ENCODE measurements at regions not wholly inside any gene's neighbourhood (a gene's known extent, or its start where the extent isn't known, plus 50 kb on each side); places are given as distances from the start of the nearest gene placed in this dataset.

DNA sequence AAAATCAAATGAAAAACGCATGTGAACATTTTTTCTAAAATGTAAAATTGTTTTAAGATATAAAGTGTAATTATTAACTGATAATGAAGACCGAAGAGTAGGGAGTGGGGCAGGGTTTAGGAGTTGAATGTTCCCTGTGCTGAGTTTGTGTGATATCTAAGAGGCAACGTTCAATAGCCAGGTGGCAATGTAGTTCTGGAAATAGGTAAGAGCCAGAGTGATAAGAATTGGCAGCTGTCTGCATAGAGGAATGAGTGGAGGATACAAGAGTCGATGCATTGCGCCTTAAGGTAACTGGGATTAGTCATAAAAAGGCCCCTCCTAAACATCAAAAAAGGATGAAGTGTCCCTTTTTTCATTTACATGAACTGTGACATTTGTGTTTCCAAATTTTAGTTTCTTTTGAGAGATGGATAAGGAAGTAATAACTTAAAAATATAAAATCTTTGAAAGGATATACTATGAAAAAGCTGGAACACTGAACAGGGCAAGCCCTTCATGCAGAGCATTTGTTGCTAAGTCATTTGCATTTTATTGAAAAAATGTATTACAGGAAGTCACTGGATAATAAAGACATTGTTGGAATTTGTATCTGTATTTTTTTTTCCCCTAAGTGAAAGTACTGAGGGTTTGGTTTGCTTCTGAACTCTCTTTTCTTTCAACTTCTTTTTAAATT, 659.3 kb downstream of the ACTL7B start:
- H3K4ac ChIP-seq (ENCODE audit: low read depth in 1 of 2, low read length in 2 of 2), result no peak overlapping the region
- no peak overlapping the region for H2BK5ac ChIP-seq (ENCODE audit: low read depth, low read length, poor library complexity, severe bottlenecking)
- 91% methylated on average over 3 of the region's 5 CpGs for WGBS

GRCh38 chr9:108194154-108194553, 661.6 kb downstream of the ACTL7B start:
- no peak overlapping the region for H3K23ac ChIP-seq (ENCODE audit: low read length in 2 of 2)
- no peak for DNase-seq
- H4K8ac ChIP-seq (ENCODE audit: low read length), result no peak overlapping the region
- H3K9ac ChIP-seq (ENCODE audit: low read length), result no peak overlapping the region
- H2AK5ac ChIP-seq (ENCODE audit: low read length, severe bottlenecking), result no peak overlapping the region
- no peak overlapping the region for H3K27ac ChIP-seq (ENCODE audit: low read length, poor library complexity, severe bottlenecking)
- H3K9me3 ChIP-seq (ENCODE audit: control insufficient read depth, low read length), result peaks cover 3% of the 10 kb centered on the region
- H3K4me1 ChIP-seq (ENCODE audit: control insufficient read depth, insufficient read depth, low read depth, low read length), result no peaks in the 10 kb centered on the region
- H3K79me1 ChIP-seq (replicated peaks; ENCODE audit: low read length, poor library complexity, severe bottlenecking), result no peaks in the 10 kb centered on the region
- no peaks in the 10 kb centered on the region for H3K27me3 ChIP-seq (ENCODE audit: control insufficient read depth in 1 of 2, insufficient read depth in 1 of 2, low read length in 2 of 2)
- no peak overlapping the region for H2AFZ ChIP-seq (ENCODE audit: low read depth, low read length)
- no peaks in the 10 kb centered on the region for H3K36me3 ChIP-seq (ENCODE audit: control insufficient read depth in 1 of 2, insufficient read depth in 2 of 2, low read depth in 1 of 2, low read length in 2 of 2)
- H2BK5ac ChIP-seq (ENCODE audit: low read depth, low read length, poor library complexity, severe bottlenecking), result no peak overlapping the region
- no peak overlapping the region for H3K4me3 ChIP-seq (ENCODE audit: insufficient read depth in 1 of 2, low read depth in 1 of 2, low read length in 2 of 2)
- no peak overlapping the region for H3K4ac ChIP-seq (ENCODE audit: low read depth in 1 of 2, low read length in 2 of 2)
- H2BK15ac ChIP-seq (ENCODE audit: low read depth, poor library complexity, severe bottlenecking), result no peak overlapping the region
- no peak overlapping the region for H3K18ac ChIP-seq (ENCODE audit: low read depth in 1 of 2, low read length in 2 of 2)
- H2BK12ac ChIP-seq (ENCODE audit: low read length in 2 of 2), result no peak overlapping the region
- H4K91ac ChIP-seq (ENCODE audit: low read length), result no peak overlapping the region
- H3K4me2 ChIP-seq (ENCODE audit: low read length, poor library complexity, severe bottlenecking), result no peak overlapping the region
- no peak overlapping the region for H2BK120ac ChIP-seq (ENCODE audit: low read depth, low read length)
- no peak overlapping the region for H3K14ac ChIP-seq (ENCODE audit: low read length in 2 of 2)

More for the DNA sequence above, 659.3 kb downstream of the ACTL7B start:
- Histone ChIP-seq H3K18ac (ENCODE audit: low read depth in 1 of 2, low read length in 2 of 2) (no peak overlapping the region), H3K4me1 (ENCODE audit: control insufficient read depth, insufficient read depth, low read depth, low read length) (no peaks in the 10 kb centered on the region), H3K27me3 (ENCODE audit: control insufficient read depth in 1 of 2, insufficient read depth in 1 of 2, low read length in 2 of 2) (no peaks in the 10 kb centered on the region), H4K91ac (ENCODE audit: low read length) (no peak overlapping the region), H2BK120ac (ENCODE audit: low read depth, low read length) (no peak overlapping the region), H3K9ac (ENCODE audit: low read length) (no peak overlapping the region), H3K79me1 (replicated peaks; ENCODE audit: low read length, poor library complexity, severe bottlenecking) (no peaks in the 10 kb centered on the region), H4K8ac (ENCODE audit: low read length) (no peak overlapping the region), H3K4me2 (ENCODE audit: low read length, poor library complexity, severe bottlenecking) (no peak overlapping the region), H3K27ac (ENCODE audit: low read length, poor library complexity, severe bottlenecking) (no peak overlapping the region), H3K23ac (ENCODE audit: low read length in 2 of 2) (no peak overlapping the region), H3K4me3 (ENCODE audit: insufficient read depth in 1 of 2, low read depth in 1 of 2, low read length in 2 of 2) (no peak overlapping the region), H2AK5ac (ENCODE audit: low read length, severe bottlenecking) (no peak overlapping the region), H2AFZ (ENCODE audit: low read depth, low read length) (no peak overlapping the region), H3K36me3 (ENCODE audit: control insufficient read depth in 1 of 2, insufficient read depth in 2 of 2, low read depth in 1 of 2, low read length in 2 of 2) (no peaks in the 10 kb centered on the region), H2BK12ac (ENCODE audit: low read length in 2 of 2) (no peak overlapping the region), H2BK15ac (ENCODE audit: low read depth, poor library complexity, severe bottlenecking) (no peak overlapping the region), H3K14ac (ENCODE audit: low read length in 2 of 2) (no peak overlapping the region), H3K9me3 (ENCODE audit: control insufficient read depth, low read length) (peaks cover 13% of the 10 kb centered on the region)
- DNase-seq, result no peak

DNA sequence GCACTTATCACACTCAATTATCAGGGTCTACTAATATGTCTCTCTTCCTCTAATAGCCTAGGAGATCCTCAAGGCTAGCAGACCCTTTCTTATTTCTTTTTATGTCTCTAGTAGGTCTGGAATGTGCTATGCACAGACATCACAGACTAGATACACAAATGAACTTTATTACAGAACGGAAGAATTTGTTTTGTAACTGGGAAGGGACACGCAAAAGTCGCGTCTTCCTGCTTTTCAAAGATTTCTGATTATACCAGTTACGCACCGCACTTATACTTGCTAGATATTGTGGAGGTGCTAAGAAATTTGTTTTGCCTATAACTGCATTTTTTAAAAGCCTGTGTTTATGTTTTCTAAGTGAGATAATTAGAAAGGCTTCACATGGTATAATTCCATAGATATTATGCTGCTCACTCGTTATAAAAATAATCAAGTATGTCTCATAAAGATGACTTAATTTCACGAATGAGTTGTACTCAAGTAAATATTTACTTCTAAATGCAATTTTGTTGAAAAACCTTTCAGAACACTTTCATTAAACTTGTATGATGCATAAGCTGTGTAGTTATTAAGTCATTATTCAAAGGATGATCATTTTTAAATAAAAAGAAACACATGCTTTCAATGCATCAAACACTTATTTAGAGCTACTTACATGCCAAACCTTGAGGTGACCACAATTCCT, 662.6 kb downstream of the ACTL7B start:
- Histone ChIP-seq H2AFZ (ENCODE audit: low read depth, low read length) (no peak overlapping the region), H2BK12ac (ENCODE audit: low read length in 2 of 2) (no peak overlapping the region), H3K9ac (ENCODE audit: low read length) (no peak overlapping the region), H4K8ac (ENCODE audit: low read length) (no peak overlapping the region), H4K91ac (ENCODE audit: low read length) (no peak overlapping the region), H3K9me3 (ENCODE audit: control insufficient read depth, low read length) (no peaks in the 10 kb centered on the region), H3K36me3 (ENCODE audit: control insufficient read depth in 1 of 2, insufficient read depth in 2 of 2, low read depth in 1 of 2, low read length in 2 of 2) (no peaks in the 10 kb centered on the region), H3K4me2 (ENCODE audit: low read length, poor library complexity, severe bottlenecking) (no peak overlapping the region), H3K18ac (ENCODE audit: low read depth in 1 of 2, low read length in 2 of 2) (no peak overlapping the region), H3K79me1 (replicated peaks; ENCODE audit: low read length, poor library complexity, severe bottlenecking) (no peaks in the 10 kb centered on the region), H2BK15ac (ENCODE audit: low read depth, poor library complexity, severe bottlenecking) (no peak overlapping the region), H2BK5ac (ENCODE audit: low read depth, low read length, poor library complexity, severe bottlenecking) (no peak overlapping the region), H3K14ac (ENCODE audit: low read length in 2 of 2) (no peak overlapping the region), H3K27me3 (ENCODE audit: control insufficient read depth in 1 of 2, insufficient read depth in 1 of 2, low read length in 2 of 2) (no peaks in the 10 kb centered on the region), H3K4me3 (ENCODE audit: insufficient read depth in 1 of 2, low read depth in 1 of 2, low read length in 2 of 2) (no peak overlapping the region), H3K23ac (ENCODE audit: low read length in 2 of 2) (no peak overlapping the region), H2BK120ac (ENCODE audit: low read depth, low read length) (no peak overlapping the region), H3K4ac (ENCODE audit: low read depth in 1 of 2, low read length in 2 of 2) (no peak overlapping the region), H3K27ac (ENCODE audit: low read length, poor library complexity, severe bottlenecking) (no peak overlapping the region), H3K4me1 (ENCODE audit: control insufficient read depth, insufficient read depth, low read depth, low read length) (no peaks in the 10 kb centered on the region), H2AK5ac (ENCODE audit: low read length, severe bottlenecking) (no peak overlapping the region)
- no peak for DNase-seq
- WGBS, result 99% methylated on average over 6 of the region's 8 CpGs

DNA sequence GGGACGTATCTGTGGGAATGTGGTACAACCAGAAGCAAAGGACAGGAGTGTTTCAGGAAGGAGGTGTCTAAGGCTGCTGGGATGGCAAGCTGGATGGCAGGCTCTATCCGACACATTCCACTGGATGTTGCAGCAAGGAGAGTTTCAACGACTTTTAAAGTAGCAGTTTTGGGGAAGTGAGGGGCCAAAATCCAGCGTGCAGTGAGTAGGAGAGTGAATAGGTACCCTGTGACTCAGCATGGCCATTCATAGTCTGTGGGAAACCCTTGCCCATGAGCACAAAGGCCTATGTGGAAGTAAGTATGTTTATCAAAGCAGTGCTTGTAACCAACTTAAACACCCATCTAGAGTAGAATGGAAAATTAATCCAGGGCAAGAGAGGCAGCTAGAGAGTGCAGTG, 664.7 kb downstream of the ACTL7B start:
- Histone ChIP-seq H3K23ac (ENCODE audit: low read length in 2 of 2) (no peak overlapping the region), H4K8ac (ENCODE audit: low read length) (no peak overlapping the region), H4K91ac (ENCODE audit: low read length) (no peak overlapping the region), H3K79me1 (replicated peaks; ENCODE audit: low read length, poor library complexity, severe bottlenecking) (no peaks in the 10 kb centered on the region), H3K4me3 (ENCODE audit: insufficient read depth in 1 of 2, low read depth in 1 of 2, low read length in 2 of 2) (no peak overlapping the region), H3K4me1 (ENCODE audit: control insufficient read depth, insufficient read depth, low read depth, low read length) (no peaks in the 10 kb centered on the region), H2BK5ac (ENCODE audit: low read depth, low read length, poor library complexity, severe bottlenecking) (no peak overlapping the region), H2AFZ (ENCODE audit: low read depth, low read length) (no peak overlapping the region), H3K18ac (ENCODE audit: low read depth in 1 of 2, low read length in 2 of 2) (no peak overlapping the region), H3K9me3 (ENCODE audit: control insufficient read depth, low read length) (no peaks in the 10 kb centered on the region), H2BK120ac (ENCODE audit: low read depth, low read length) (no peak overlapping the region), H2BK12ac (ENCODE audit: low read length in 2 of 2) (no peak overlapping the region), H3K27ac (ENCODE audit: low read length, poor library complexity, severe bottlenecking) (no peak overlapping the region), H3K36me3 (ENCODE audit: control insufficient read depth in 1 of 2, insufficient read depth in 2 of 2, low read depth in 1 of 2, low read length in 2 of 2) (no peaks in the 10 kb centered on the region), H3K4me2 (ENCODE audit: low read length, poor library complexity, severe bottlenecking) (no peak overlapping the region), H3K4ac (ENCODE audit: low read depth in 1 of 2, low read length in 2 of 2) (no peak overlapping the region), H2AK5ac (ENCODE audit: low read length, severe bottlenecking) (no peak overlapping the region), H3K27me3 (ENCODE audit: control insufficient read depth in 1 of 2, insufficient read depth in 1 of 2, low read length in 2 of 2) (no peaks in the 10 kb centered on the region), H3K14ac (ENCODE audit: low read length in 2 of 2) (no peak overlapping the region), H3K9ac (ENCODE audit: low read length) (no peak overlapping the region), H2BK15ac (ENCODE audit: low read depth, poor library complexity, severe bottlenecking) (no peak overlapping the region)
- no peak for DNase-seq
- WGBS, result 80% methylated on average over 4 of the region's 4 CpGs
